Esophagus squamous epithelium (tissue), 5 donors: ENCODE measurements at regions not wholly inside any gene's neighbourhood (a gene's known extent, or its start where the extent isn't known, plus 50 kb on each side); places are given as distances from the start of the nearest gene placed in this dataset.

Source experiments
- DNase-seq: peaks from one replicate; lab custom pipeline; 2025; lab: John Stamatoyannopoulos, UW
- H3K27ac ChIP-seq, 4 donors: fragments of 200-600 bp; sonication (generic); one replicate each; pipeline ENCODE4 v1.5.1; 2016 to 2019; ENCODE audit warnings: mild to moderate bottlenecking in 1 of 4
- H3K27me3 ChIP-seq, 4 donors: fragments of 200-600 bp; sonication (generic); 1 replicate in 3 of 4; 2 replicates in 1 of 4; pipeline versions ENCODE4 v1.5.1 to v1.6.0; 2017 to 2021; ENCODE audit warnings: antibody characterized with exemption in 1 of 4
- H3K36me3 ChIP-seq, 3 donors: fragments of 200-600 bp; sonication (generic); one replicate each; pipeline ENCODE4 v1.5.1; 2016 to 2019
- H3K4me1 ChIP-seq, 3 donors: fragments of 200-600 bp; sonication (generic); one replicate each; pipeline ENCODE4 v1.5.1; 2017 to 2019
- H3K4me3 ChIP-seq, 4 donors: fragments of 200-600 bp; sonication (generic); 1 replicate in 3 of 4; 2 replicates in 1 of 4; pipeline ENCODE4 v1.5.1; 2016 to 2019; ENCODE audit warnings: mild to moderate bottlenecking in 2 of 4, moderate library complexity in 1 of 4
- H3K9me3 ChIP-seq, 3 donors: fragments of 200-600 bp; sonication (generic); one replicate each; pipeline ENCODE4 v1.5.1; 2016 to 2019
- CTCF ChIP-seq, 6 experiments: fragments of 450-650 bp in 4 of 6; fragments of 200-600 bp in 2 of 6; sonication (generic) in 2 of 6; IDR thresholded peaks; one replicate each; pipeline ENCODE4 v1.5.1; 2016 to 2019; ENCODE audit warnings: antibody characterized with exemption in 6 of 6, mild to moderate bottlenecking in 4 of 6, moderate library complexity in 4 of 6
- POLR2A ChIP-seq, 4 donors: fragments of 450-650 bp; IDR thresholded peaks; one replicate each; pipeline ENCODE4 v1.6.1; 2017; ENCODE audit warnings: antibody characterized with exemption in 4 of 4, mild to moderate bottlenecking in 4 of 4, moderate library complexity in 3 of 4
- WGBS, 2 donors: methylation state at CpG; one replicate each; pipeline ENCODE4 v1.1.5; 2018; 5-methylcytosine and 5-hydroxymethylcytosine counted together
- intact Hi-C: fragments of 100-400 bp; cut with DNase I; formaldehyde crosslinking; loops from one replicate; pipeline ENCODE4 v1.15.0; 2022
- donor health status: DM: yes; HTN: yes; CAD: no.

DNA sequence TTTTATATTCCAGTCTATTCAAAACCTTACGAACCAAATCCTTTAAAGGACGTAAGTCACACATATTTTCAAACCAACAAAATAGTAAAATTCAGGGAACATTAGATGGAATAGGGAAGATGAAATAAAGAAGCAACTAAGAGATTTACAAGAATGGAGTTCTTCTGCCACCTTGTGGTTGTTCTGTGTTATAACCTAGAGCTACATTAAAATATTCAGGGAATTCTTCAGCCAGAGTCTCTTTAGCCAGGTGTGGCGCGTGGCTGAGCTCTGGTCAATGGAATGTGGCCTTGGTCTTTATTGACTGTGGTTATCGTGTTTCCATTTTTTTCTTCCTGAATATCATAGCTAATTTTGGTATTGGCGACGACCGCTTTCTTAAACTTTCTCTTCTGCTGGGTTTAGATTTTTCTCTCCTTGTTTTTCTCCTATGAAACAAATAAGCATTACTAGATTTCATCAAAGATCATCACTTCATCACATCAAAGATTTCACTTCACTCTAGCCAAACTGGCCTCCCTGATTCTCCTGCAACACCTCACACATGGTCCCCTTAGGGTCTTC is 221.3 kb downstream of the MRPL39 start:
- Histone ChIP-seq H3K4me1 (no peaks in the 10 kb centered on the region), H3K27me3 (no peaks in the 10 kb centered on the region), H3K36me3 (no peaks in the 10 kb centered on the region), H3K9me3 (no peaks in the 10 kb centered on the region), H3K27ac (no peak overlapping the region), H3K4me3 (no peak overlapping the region)
- peak; percentile 65 to 79 (median 75) for TF ChIP-seq CTCF (IDR thresholded peaks at IDR 0.05)
- no peak for TF ChIP-seq POLR2A (IDR thresholded peaks at IDR 0.05)
- 10 to 16% methylated on average over 8 of the region's 8 CpGs for WGBS, 2 donors
- intact Hi-C loops, result no loop called here
- no peak for DNase-seq

GRCh38 chr21:25385341-25385740 is 221.9 kb downstream of the MRPL39 start:
- DNase-seq, result no peak
- Histone ChIP-seq H3K36me3 (no peaks in the 10 kb centered on the region), H3K27ac (no peak overlapping the region), H3K27me3 (no peaks in the 10 kb centered on the region), H3K9me3 (no peaks in the 10 kb centered on the region), H3K4me3 (no peak overlapping the region), H3K4me1 (no peaks in the 10 kb centered on the region)
- TF ChIP-seq POLR2A (IDR thresholded peaks at IDR 0.05) (no peak), CTCF (IDR thresholded peaks at IDR 0.05) (no peak)
- intact Hi-C loops, result no loop called here
- 38 to 41% methylated on average over 3 of the region's 3 CpGs for whole genome bisulfite sequencing, 2 donors

GRCh38 chr21:25384782-25385181 is 222.5 kb downstream of the MRPL39 start:
- intact Hi-C loops, result no loop called here
- H3K27ac ChIP-seq, result no peak overlapping the region
- H3K4me1 ChIP-seq, result no peaks in the 10 kb centered on the region
- TF ChIP-seq CTCF (IDR thresholded peaks at IDR 0.05) (no peak), POLR2A (IDR thresholded peaks at IDR 0.05) (no peak)
- 89 to 96% methylated on average over 4 of the region's 4 CpGs for WGBS, 2 donors
- H3K36me3 ChIP-seq, result no peaks in the 10 kb centered on the region
- no peaks in the 10 kb centered on the region for H3K9me3 ChIP-seq
- H3K4me3 ChIP-seq, result no peak overlapping the region
- DNase-seq, result no peak
- no peaks in the 10 kb centered on the region for H3K27me3 ChIP-seq

DNA sequence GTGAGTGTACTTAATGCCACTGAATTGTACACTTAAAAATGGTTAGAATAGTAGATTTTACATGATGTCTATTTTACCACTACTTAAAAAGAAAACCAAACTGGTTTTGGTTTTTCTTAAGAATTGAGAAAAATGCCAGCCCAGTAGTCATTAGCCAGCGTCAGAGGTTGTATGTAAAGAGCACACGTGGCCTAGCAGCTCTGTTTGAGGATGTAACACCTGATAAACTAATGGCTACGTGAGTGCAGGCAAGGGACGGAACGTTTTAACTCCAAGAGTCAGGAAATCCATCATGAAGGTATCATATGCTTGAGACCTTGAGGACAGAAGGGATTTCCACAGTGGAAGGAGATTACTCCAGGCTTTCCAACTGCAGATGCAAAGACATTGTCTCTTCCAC is 223.7 kb downstream of the MRPL39 start:
- intact Hi-C loops, result no loop called here
- Histone ChIP-seq H3K36me3 (no peaks in the 10 kb centered on the region), H3K27ac (no peak overlapping the region), H3K4me1 (no peaks in the 10 kb centered on the region), H3K27me3 (no peaks in the 10 kb centered on the region), H3K4me3 (no peak overlapping the region), H3K9me3 (no peaks in the 10 kb centered on the region)
- DNase-seq, result no peak
- 66 to 79% methylated on average over 5 of the region's 5 CpGs for WGBS, 2 donors
- TF ChIP-seq POLR2A (IDR thresholded peaks at IDR 0.05) (no peak), CTCF (IDR thresholded peaks at IDR 0.05) (no peak)

- no peak for DNase-seq
- no peak overlapping the region for H3K4me3 ChIP-seq
- no peak overlapping the region for H3K27ac ChIP-seq
- TF ChIP-seq CTCF (IDR thresholded peaks at IDR 0.05) (no peak), POLR2A (IDR thresholded peaks at IDR 0.05) (no peak)
- H3K4me1 ChIP-seq, result no peaks in the 10 kb centered on the region
- intact Hi-C loops, result no loop called here
- H3K9me3 ChIP-seq, result no peaks in the 10 kb centered on the region
- WGBS, 2 donors, result 51 to 54% methylated on average over 6 of the region's 6 CpGs
- no peaks in the 10 kb centered on the region for H3K36me3 ChIP-seq
- no peaks in the 10 kb centered on the region for H3K27me3 ChIP-seq
Observed at GRCh38 chr21:25381936-25382452, 225.3 kb downstream of the MRPL39 start.
